ENCODE measurements at regions not wholly inside any gene's neighbourhood (a gene's known extent, or its start where the extent isn't known, plus 50 kb on each side); places are given as distances from the start of the nearest gene placed in this dataset.

- no peak for DNase-seq (ENCODE audit: low read depth, low spot score)
- H3K27ac ChIP-seq: no peak overlapping the region
Measured at GRCh38 chr11:15481871-15482270, 367.1 kb downstream of the INSC start.

- DNase-seq (ENCODE audit: low read depth, low spot score): no peak
- no peak overlapping the region for H3K27ac ChIP-seq
Measured at GRCh38 chr11:15483205-15483604, 368.5 kb downstream of the INSC start.

- no peak overlapping the region for H3K27ac ChIP-seq
- DNase-seq (ENCODE audit: low read depth, low spot score): no peak
Measured at GRCh38 chr11:15484398-15484797, 369.7 kb downstream of the INSC start.

- no peak overlapping the region for H3K27ac ChIP-seq
- no peak for DNase-seq (ENCODE audit: low read depth, low spot score)
Measured at GRCh38 chr11:15485432-15485831, 370.7 kb downstream of the INSC start.

GRCh38 chr11:15489281-15489680 is 374.6 kb downstream of the INSC start:
- DNase-seq (ENCODE audit: low read depth, low spot score): no peak
- no peak overlapping the region for H3K27ac ChIP-seq

GRCh38 chr11:15490535-15490934 is 375.8 kb downstream of the INSC start:
- DNase-seq (ENCODE audit: low read depth, low spot score): no peak
- no peak overlapping the region for H3K27ac ChIP-seq

GRCh38 chr11:15493066-15493465 is 378.3 kb downstream of the INSC start:
- no peak for DNase-seq (ENCODE audit: low read depth, low spot score)
- no peak overlapping the region for H3K27ac ChIP-seq

- no peak for DNase-seq (ENCODE audit: low read depth, low spot score)
- H3K27ac ChIP-seq: peak overlapping the region; percentile 8
Measured at GRCh38 chr11:15493921-15494620, 379.3 kb downstream of the INSC start.

GRCh38 chr11:15494740-15495139 is 380.0 kb downstream of the INSC start:
- H3K27ac ChIP-seq: peak overlapping the region; percentile 8
- DNase-seq (ENCODE audit: low read depth, low spot score): no peak

GRCh38 chr11:15495462-15495861 is 380.7 kb downstream of the INSC start:
- no peak overlapping the region for H3K27ac ChIP-seq
- no peak for DNase-seq (ENCODE audit: low read depth, low spot score)

GRCh38 chr11:15497366-15497765 is 382.6 kb downstream of the INSC start:
- no peak overlapping the region for H3K27ac ChIP-seq
- DNase-seq (ENCODE audit: low read depth, low spot score): no peak

GRCh38 chr11:15499674-15500073 is 385.0 kb downstream of the INSC start:
- H3K27ac ChIP-seq: no peak overlapping the region
- no peak for DNase-seq (ENCODE audit: low read depth, low spot score)

GRCh38 chr11:15500643-15501042 is 385.9 kb downstream of the INSC start:
- no peak for DNase-seq (ENCODE audit: low read depth, low spot score)
- H3K27ac ChIP-seq: no peak overlapping the region

- H3K27ac ChIP-seq: no peak overlapping the region
- DNase-seq (ENCODE audit: low read depth, low spot score): no peak
Measured at GRCh38 chr11:15501566-15501965, 386.8 kb downstream of the INSC start.

- H3K27ac ChIP-seq: no peak overlapping the region
- DNase-seq (ENCODE audit: low read depth, low spot score): no peak
Measured at GRCh38 chr11:15505155-15505554, 390.4 kb downstream of the INSC start.

- peak; percentile 6 for DNase-seq (ENCODE audit: low read depth, low spot score)
- H3K27ac ChIP-seq: no peak overlapping the region
Measured at GRCh38 chr11:15507592-15507991, 392.9 kb downstream of the INSC start.

GRCh38 chr11:15509082-15509481 is 394.4 kb downstream of the INSC start:
- no peak overlapping the region for H3K27ac ChIP-seq
- no peak for DNase-seq (ENCODE audit: low read depth, low spot score)

GRCh38 chr11:15519124-15519791 is 404.5 kb downstream of the INSC start:
- H3K27ac ChIP-seq: no peak overlapping the region
- no peak for DNase-seq (ENCODE audit: low read depth, low spot score)

GRCh38 chr11:15519911-15520310 is 405.2 kb downstream of the INSC start:
- H3K27ac ChIP-seq: no peak overlapping the region
- no peak for DNase-seq (ENCODE audit: low read depth, low spot score)

GRCh38 chr11:15523543-15523942 is 408.8 kb downstream of the INSC start:
- no peak overlapping the region for H3K27ac ChIP-seq
- DNase-seq (ENCODE audit: low read depth, low spot score): no peak

- H3K27ac ChIP-seq: no peak overlapping the region
- no peak for DNase-seq (ENCODE audit: low read depth, low spot score)
Measured at GRCh38 chr11:15525582-15525981, 410.9 kb downstream of the INSC start.

GRCh38 chr11:15526032-15526431 is 411.3 kb downstream of the INSC start:
- no peak overlapping the region for H3K27ac ChIP-seq
- no peak for DNase-seq (ENCODE audit: low read depth, low spot score)

Measured in epithelial cell of prostate (primary cell).